22Rv1 (cell line): ENCODE measurements at regions not wholly inside any gene's neighbourhood (a gene's known extent, or its start where the extent isn't known, plus 50 kb on each side); places are given as distances from the start of the nearest gene placed in this dataset.

Experiments
- CTCF ChIP-seq: fragments of 450-650 bp; IDR thresholded peaks from 2 replicates; pipeline ENCODE4 v1.5.1; 2017; ENCODE audit warnings: mild to moderate bottlenecking
- ZFX ChIP-seq: fragments of 450-650 bp; IDR thresholded peaks from 2 replicates; pipeline ENCODE4 v1.6.1; 2017; ENCODE audit warnings: antibody characterized with exemption, borderline replicate concordance

DNA sequence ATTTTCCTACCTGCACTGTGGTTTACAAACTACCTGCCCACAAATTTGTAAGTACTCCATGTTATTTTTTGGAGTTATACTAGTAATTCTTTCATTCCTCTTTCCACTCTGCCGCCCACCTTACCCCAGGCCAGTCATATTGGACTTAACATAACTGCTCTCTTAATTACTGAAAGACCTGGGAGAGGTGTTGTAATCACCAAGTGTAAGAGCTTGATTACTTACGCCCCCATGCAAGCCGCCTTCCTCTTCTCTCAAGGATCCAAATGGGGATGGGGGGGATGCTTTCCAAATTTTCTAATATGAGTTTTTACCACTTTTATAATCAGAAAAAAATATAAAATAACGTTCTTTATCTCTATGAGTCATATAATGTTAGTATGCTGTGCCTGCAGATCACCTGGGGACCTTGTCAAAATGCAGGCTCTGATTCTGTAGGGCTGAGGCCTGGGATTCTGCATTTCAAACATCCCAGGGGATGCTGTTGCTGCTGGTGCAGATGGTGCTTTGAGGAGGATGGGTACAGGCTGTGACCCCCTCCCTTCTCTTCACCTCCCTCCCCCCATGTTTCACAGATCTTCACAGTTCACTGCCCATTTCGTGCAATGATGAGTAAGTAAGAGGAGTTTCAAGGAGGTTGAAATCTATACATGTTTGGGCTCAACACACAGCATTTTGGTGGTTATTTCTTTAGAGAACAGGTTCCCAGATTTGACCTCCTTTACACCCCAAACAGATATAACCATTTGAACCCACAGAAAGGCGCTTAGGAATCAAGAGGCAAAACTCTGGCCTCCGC is 87.3 kb downstream of the SEC61B start:
- TF ChIP-seq CTCF, result no peak
- no peak for TF ChIP-seq ZFX
